Brain microvascular endothelial cell (primary cell): ENCODE measurements at regions not wholly inside any gene's neighbourhood (a gene's known extent, or its start where the extent isn't known, plus 50 kb on each side); places are given as distances from the start of the nearest gene placed in this dataset.

Experiments
- DNase-seq: peaks from one replicate; pipeline ENCODE4 v3.0.0-alpha.2; 2020
- H3K27ac ChIP-seq: fragments of 250-450 bp; sonication (Bioruptor Pico); 2 replicates; pipeline ENCODE4 v1.5.1; 2020; ENCODE audit warnings: mild to moderate bottlenecking, moderate library complexity
- H3K27me3 ChIP-seq: fragments of 250-450 bp; sonication (Bioruptor Pico); replicated peaks from 2 replicates; pipeline ENCODE4 v1.5.1; 2020; ENCODE audit warnings: mild to moderate bottlenecking
- H3K36me3 ChIP-seq: fragments of 250-450 bp; sonication (Bioruptor Pico); replicated peaks from 2 replicates; pipeline ENCODE4 v1.5.1; 2020; ENCODE audit warnings: mild to moderate bottlenecking
- H3K4me3 ChIP-seq: 2 replicates; pipeline ENCODE4 v1.5.1; 2011; ENCODE audit warnings: low read depth, mild to moderate bottlenecking, control low read depth, low read length, moderate library complexity
- CTCF ChIP-seq: IDR thresholded peaks from 2 replicates; pipeline ENCODE4 v1.5.1; 2011; ENCODE audit warnings: low read depth, mild to moderate bottlenecking, moderate library complexity, low read length, control low read depth, inconsistent platforms; ENCODE audit errors: missing control alignments
- in situ Hi-C: cut with HindIII; loops from 2 replicates; pipeline ENCODE4 v1.10.0; 2017; ENCODE audit warnings: low sequenced_read_pairs, low pct_ligation_motif_present

GRCh38 chr13:62444805-62445204, 1029.2 kb upstream of the PCDH20 start:
- H3K27me3 ChIP-seq = no peaks in the 10 kb centered on the region
- in situ Hi-C loops = no loop called here
- no peaks in the 10 kb centered on the region for H3K36me3 ChIP-seq
- H3K4me3 ChIP-seq = no peak overlapping the region
- no peak overlapping the region for H3K27ac ChIP-seq
- no peak for TF ChIP-seq CTCF
- no peak for DNase-seq

- TF ChIP-seq CTCF = no peak
- Histone ChIP-seq H3K4me3 (no peak overlapping the region), H3K27ac (no peak overlapping the region), H3K27me3 (no peaks in the 10 kb centered on the region), H3K36me3 (no peaks in the 10 kb centered on the region)
- in situ Hi-C loops = no loop called here
- no peak for DNase-seq
Observed at GRCh38 chr13:62434081-62434480, 1018.4 kb upstream of the PCDH20 start.

- in situ Hi-C loops = no loop called here
- no peaks in the 10 kb centered on the region for H3K27me3 ChIP-seq
- H3K4me3 ChIP-seq = no peak overlapping the region
- no peak for DNase-seq
- TF ChIP-seq CTCF = no peak
- H3K27ac ChIP-seq = no peak overlapping the region
- H3K36me3 ChIP-seq = no peaks in the 10 kb centered on the region
Observed at GRCh38 chr13:62433660-62434059, 1018.0 kb upstream of the PCDH20 start.

- TF ChIP-seq CTCF = no peak
- H3K36me3 ChIP-seq = no peaks in the 10 kb centered on the region
- no peaks in the 10 kb centered on the region for H3K27me3 ChIP-seq
- no peak overlapping the region for H3K4me3 ChIP-seq
- in situ Hi-C loops = no loop called here
- no peak for DNase-seq
- no peak overlapping the region for H3K27ac ChIP-seq
Observed at GRCh38 chr13:62432906-62433305, 1017.3 kb upstream of the PCDH20 start.

- DNase-seq = no peak
- H3K4me3 ChIP-seq = no peak overlapping the region
- H3K27me3 ChIP-seq = no peaks in the 10 kb centered on the region
- TF ChIP-seq CTCF = no peak
- H3K36me3 ChIP-seq = no peaks in the 10 kb centered on the region
- H3K27ac ChIP-seq = no peak overlapping the region
- in situ Hi-C loops = no loop called here
Observed at GRCh38 chr13:62432295-62432694, 1016.6 kb upstream of the PCDH20 start.

- DNase-seq = no peak
- H3K27me3 ChIP-seq = no peaks in the 10 kb centered on the region
- in situ Hi-C loops = no loop called here
- H3K27ac ChIP-seq = no peak overlapping the region
- no peak overlapping the region for H3K4me3 ChIP-seq
- TF ChIP-seq CTCF = no peak
- no peaks in the 10 kb centered on the region for H3K36me3 ChIP-seq
Observed at GRCh38 chr13:62431852-62432251, 1016.2 kb upstream of the PCDH20 start.
